ENCODE measurements at regions not wholly inside any gene's neighbourhood (a gene's known extent, or its start where the extent isn't known, plus 50 kb on each side); places are given as distances from the start of the nearest gene placed in this dataset.

DNA sequence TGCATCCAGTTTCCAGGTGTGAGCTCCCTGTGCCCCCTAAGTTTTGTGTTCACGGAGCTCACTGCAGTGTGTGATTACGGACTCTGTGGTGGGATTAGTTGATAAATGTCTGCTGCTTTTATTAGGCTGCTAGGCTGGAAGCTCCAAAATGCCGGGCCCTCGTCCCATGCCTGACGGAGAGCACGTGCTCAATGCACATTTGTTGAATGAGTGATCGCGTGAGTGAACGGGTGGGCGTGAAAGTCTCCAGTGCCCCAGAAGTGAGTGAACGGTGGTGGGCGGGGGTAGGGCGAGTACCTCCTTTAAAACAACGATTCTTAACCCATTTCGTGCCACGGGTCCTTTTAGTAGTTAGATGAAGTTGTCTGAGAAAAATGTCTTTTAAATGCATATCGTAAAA is 175.5 kb downstream of the AACS start:
- Histone ChIP-seq H3K4me3 (no peak overlapping the region), H3K9me2 (ENCODE audit: insufficient read depth) (no peaks in the 10 kb centered on the region), H3F3A (ENCODE audit: insufficient read depth) (no peaks in the 10 kb centered on the region), H4K20me1 (ENCODE audit: insufficient read depth) (no peaks in the 10 kb centered on the region), H3K79me2 (ENCODE audit: insufficient read depth) (no peaks in the 10 kb centered on the region), H3K9me3 (ENCODE audit: low read depth) (no peaks in the 10 kb centered on the region), H3K4me2 (ENCODE audit: unreplicated experiment) (no peak overlapping the region), H3K36me3 (ENCODE audit: low read depth) (no peaks in the 10 kb centered on the region), H3K27ac (no peak overlapping the region), H3K27me3 (replicated peaks; ENCODE audit: insufficient read depth) (0 out of 2 replicates have a peak, but pooled peaks cover 3% of the 10 kb centered on the region), H3K4me1 (ENCODE audit: insufficient read depth) (no peaks in the 10 kb centered on the region), H2AFZ (no peak overlapping the region), H3K9ac (no peak overlapping the region)
- no peak for DNase-seq
- WGBS, 2 experiments (ENCODE audit: low coverage in 1 of 2, low lambda C conversion rate in 2 of 2, missing lambda C conversion rate in 2 of 2) = 52 to 55% methylated on average over 17 of the region's 17 CpGs
- in situ Hi-C loops (cut with MboI) = no loop called here
- TF ChIP-seq EZH2 (IDR thresholded peaks at IDR 0.05; ENCODE audit: insufficient read depth, poor library complexity, severe bottlenecking) = no peak
- no peak for TF ChIP-seq EZH2phosphoT487 (IDR thresholded peaks at IDR 0.05; ENCODE audit: insufficient read depth, low read depth)

GRCh38 chr12:125243811-125244210 is 178.6 kb downstream of the AACS start:
- Histone ChIP-seq H3K79me2 (ENCODE audit: insufficient read depth) (no peaks in the 10 kb centered on the region), H3K9me3 (ENCODE audit: low read depth) (no peaks in the 10 kb centered on the region), H3K27ac (no peak overlapping the region), H3K4me2 (ENCODE audit: unreplicated experiment) (no peak overlapping the region), H4K20me1 (ENCODE audit: insufficient read depth) (no peaks in the 10 kb centered on the region), H3K36me3 (ENCODE audit: low read depth) (no peaks in the 10 kb centered on the region), H2AFZ (no peak overlapping the region), H3K9ac (no peak overlapping the region), H3K27me3 (replicated peaks; ENCODE audit: insufficient read depth) (peaks cover 7% of the 10 kb centered on the region; the same call in 1 of the 2 replicates), H3F3A (ENCODE audit: insufficient read depth) (no peaks in the 10 kb centered on the region), H3K4me3 (no peak overlapping the region), H3K9me2 (ENCODE audit: insufficient read depth) (no peaks in the 10 kb centered on the region), H3K4me1 (ENCODE audit: insufficient read depth) (no peaks in the 10 kb centered on the region)
- 66 to 67% methylated on average over 11 of the region's 11 CpGs for WGBS, 2 experiments (ENCODE audit: low coverage in 1 of 2, low lambda C conversion rate in 2 of 2, missing lambda C conversion rate in 2 of 2)
- TF ChIP-seq EZH2phosphoT487 (IDR thresholded peaks at IDR 0.05; ENCODE audit: insufficient read depth, low read depth) (no peak), EZH2 (IDR thresholded peaks at IDR 0.05; ENCODE audit: insufficient read depth, poor library complexity, severe bottlenecking) (no peak)
- no peak for DNase-seq
- in situ Hi-C loops (cut with MboI) = no loop called here

- no peak overlapping the region for H3K4me3 ChIP-seq
- TF ChIP-seq EZH2 (IDR thresholded peaks at IDR 0.05; ENCODE audit: insufficient read depth, poor library complexity, severe bottlenecking) (no peak), EZH2phosphoT487 (IDR thresholded peaks at IDR 0.05; ENCODE audit: insufficient read depth, low read depth) (no peak)
- H3K27ac ChIP-seq = no peak overlapping the region
- no peaks in the 10 kb centered on the region for H3F3A ChIP-seq (ENCODE audit: insufficient read depth)
- WGBS, 2 experiments (ENCODE audit: low coverage in 1 of 2, low lambda C conversion rate in 2 of 2, missing lambda C conversion rate in 2 of 2) = 69 to 75% methylated on average over 8 of the region's 8 CpGs
- no peaks in the 10 kb centered on the region for H4K20me1 ChIP-seq (ENCODE audit: insufficient read depth)
- H3K36me3 ChIP-seq (ENCODE audit: low read depth) = no peaks in the 10 kb centered on the region
- no peak overlapping the region for H3K4me2 ChIP-seq (ENCODE audit: unreplicated experiment)
- H3K9me3 ChIP-seq (ENCODE audit: low read depth) = no peaks in the 10 kb centered on the region
- in situ Hi-C loops (cut with MboI) = no loop called here
- no peak overlapping the region for H3K9ac ChIP-seq
- H2AFZ ChIP-seq = no peak overlapping the region
- no peaks in the 10 kb centered on the region for H3K79me2 ChIP-seq (ENCODE audit: insufficient read depth)
- DNase-seq = no peak
- H3K27me3 ChIP-seq (replicated peaks; ENCODE audit: insufficient read depth) = peaks cover 7% of the 10 kb centered on the region; the same call in 1 of the 2 replicates
- no peaks in the 10 kb centered on the region for H3K9me2 ChIP-seq (ENCODE audit: insufficient read depth)
- no peaks in the 10 kb centered on the region for H3K4me1 ChIP-seq (ENCODE audit: insufficient read depth)
These were observed 179.1 kb downstream of the AACS start for GRCh38 chr12:125244338-125244737.

DNA sequence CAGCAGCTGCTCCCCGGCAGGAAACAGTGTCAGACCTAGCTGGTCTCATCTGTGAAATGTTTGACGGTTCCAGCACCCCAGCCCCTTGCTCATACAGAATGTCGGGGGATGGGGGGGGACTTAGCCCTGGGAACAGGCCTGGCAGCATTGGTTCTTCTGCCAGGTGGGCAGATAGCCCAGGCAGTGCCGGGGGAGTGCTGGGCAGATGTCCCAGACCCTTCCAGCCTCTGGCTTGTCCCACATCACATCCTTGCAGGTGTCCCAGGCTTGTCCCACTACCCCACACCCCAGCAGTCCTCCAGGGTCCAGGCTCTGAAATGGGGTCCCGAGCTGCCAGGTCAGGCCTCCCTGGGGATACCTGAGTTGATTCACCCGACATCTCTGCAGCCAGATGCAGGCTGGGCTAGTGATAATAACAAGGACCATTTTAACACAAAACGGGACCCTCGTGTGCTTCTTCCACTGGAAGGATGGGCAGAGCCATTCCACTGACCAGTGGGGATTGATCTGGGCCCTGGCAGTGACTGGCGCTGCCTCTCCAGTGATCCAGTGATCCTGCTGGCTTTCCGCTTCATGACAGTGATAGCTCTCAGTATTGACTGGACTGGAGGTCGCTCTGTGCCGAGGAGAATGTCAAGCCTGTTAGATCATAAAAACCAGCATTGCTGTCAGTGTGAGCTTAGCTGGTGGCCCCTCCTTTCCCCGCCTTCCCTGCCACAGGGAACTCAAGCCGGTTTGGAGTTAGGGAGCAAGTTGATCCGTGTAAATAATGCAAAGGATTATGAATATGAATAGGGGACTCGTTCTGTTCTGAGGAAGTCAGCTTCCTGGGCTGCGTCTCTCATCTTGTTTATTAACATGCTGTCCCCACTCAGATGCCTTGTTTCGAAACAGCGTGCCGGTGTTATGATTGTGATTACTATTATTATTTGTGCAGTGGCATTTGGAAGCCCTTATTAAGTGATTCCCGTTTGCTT is 180.6 kb downstream of the AACS start:
- H3K36me3 ChIP-seq (ENCODE audit: low read depth) = no peaks in the 10 kb centered on the region
- H3K9me2 ChIP-seq (ENCODE audit: insufficient read depth) = no peaks in the 10 kb centered on the region
- H3K27me3 ChIP-seq (replicated peaks; ENCODE audit: insufficient read depth) = peaks cover 7% of the 10 kb centered on the region; the same call in 1 of the 2 replicates
- no peaks in the 10 kb centered on the region for H3F3A ChIP-seq (ENCODE audit: insufficient read depth)
- TF ChIP-seq EZH2 (IDR thresholded peaks at IDR 0.05; ENCODE audit: insufficient read depth, poor library complexity, severe bottlenecking) = no peak
- TF ChIP-seq EZH2phosphoT487 (IDR thresholded peaks at IDR 0.05; ENCODE audit: insufficient read depth, low read depth) = no peak
- no peak overlapping the region for H3K4me3 ChIP-seq
- H3K9me3 ChIP-seq (ENCODE audit: low read depth) = no peaks in the 10 kb centered on the region
- H3K27ac ChIP-seq = no peak overlapping the region
- no peak overlapping the region for H2AFZ ChIP-seq
- H4K20me1 ChIP-seq (ENCODE audit: insufficient read depth) = no peaks in the 10 kb centered on the region
- H3K4me2 ChIP-seq (ENCODE audit: unreplicated experiment) = no peak overlapping the region
- 15 to 19% methylated on average over 20 to 21 of the region's 21 CpGs for WGBS, 2 experiments (ENCODE audit: low coverage in 1 of 2, low lambda C conversion rate in 2 of 2, missing lambda C conversion rate in 2 of 2)
- no peaks in the 10 kb centered on the region for H3K4me1 ChIP-seq (ENCODE audit: insufficient read depth)
- no peak overlapping the region for H3K9ac ChIP-seq
- DNase-seq = peak; percentile 4
- in situ Hi-C loops (cut with MboI) = no loop called here
- no peaks in the 10 kb centered on the region for H3K79me2 ChIP-seq (ENCODE audit: insufficient read depth)

Data from GM23248 (cell line).